ENCODE measurements at regions not wholly inside any gene's neighbourhood (a gene's known extent, or its start where the extent isn't known, plus 50 kb on each side); places are given as distances from the start of the nearest gene placed in this dataset.

DNA sequence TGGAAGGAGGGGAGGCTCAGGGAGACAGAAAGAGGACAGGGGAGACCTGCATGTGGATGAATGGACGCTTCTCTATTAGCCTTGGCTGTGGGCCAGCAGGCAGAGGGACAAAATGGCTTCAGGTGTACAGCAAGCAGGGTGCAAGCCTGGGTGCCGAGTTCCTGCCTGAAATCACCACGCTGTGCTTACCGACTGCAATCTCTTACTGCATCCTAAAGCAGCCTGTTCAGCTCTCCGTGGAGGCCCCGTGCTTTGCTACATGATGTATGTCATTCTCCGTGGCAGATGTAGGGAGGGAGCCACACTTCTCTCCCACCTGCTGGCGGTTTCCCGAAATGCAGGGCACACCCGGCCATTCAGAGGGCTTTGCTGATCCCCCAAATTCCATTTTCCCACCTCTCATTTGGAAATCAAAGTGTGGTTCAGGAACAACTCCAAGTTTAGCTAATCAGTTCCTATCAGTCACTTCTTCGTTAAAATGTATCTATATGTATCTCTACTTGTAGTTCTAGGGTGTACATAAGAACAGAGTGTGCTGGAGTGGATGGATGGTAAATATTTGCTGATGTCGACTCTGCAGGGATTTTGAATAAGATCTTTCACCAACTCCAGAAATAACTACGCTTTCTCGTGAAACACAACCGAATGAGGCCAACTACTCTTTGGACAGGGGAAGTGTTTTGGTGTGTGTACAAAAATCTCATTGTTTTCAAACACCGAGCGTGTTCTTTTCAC, 122.3 kb upstream of the BACE2 start:
- DNase-seq (ENCODE audit: low spot score): no peak

DNA sequence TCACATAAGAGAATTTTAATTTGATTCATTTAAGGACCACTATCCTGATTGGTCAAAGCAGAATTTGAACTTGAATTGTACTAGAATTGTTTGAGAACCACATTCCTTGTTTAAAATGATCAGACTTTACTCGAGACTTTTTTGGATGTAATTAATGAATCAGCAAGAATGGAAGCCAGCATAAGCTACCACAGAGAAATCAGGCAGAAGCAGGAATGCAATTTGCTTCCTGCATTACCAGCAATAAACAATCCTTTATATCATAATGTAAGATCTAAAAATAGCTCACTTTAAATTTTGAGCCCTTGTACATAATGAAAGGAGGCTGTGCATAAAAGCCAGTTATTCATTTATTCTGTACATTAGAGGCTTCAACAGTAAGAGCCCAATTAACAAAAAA, 119.8 kb upstream of the BACE2 start:
- DNase-seq (ENCODE audit: low spot score): no peak

DNA sequence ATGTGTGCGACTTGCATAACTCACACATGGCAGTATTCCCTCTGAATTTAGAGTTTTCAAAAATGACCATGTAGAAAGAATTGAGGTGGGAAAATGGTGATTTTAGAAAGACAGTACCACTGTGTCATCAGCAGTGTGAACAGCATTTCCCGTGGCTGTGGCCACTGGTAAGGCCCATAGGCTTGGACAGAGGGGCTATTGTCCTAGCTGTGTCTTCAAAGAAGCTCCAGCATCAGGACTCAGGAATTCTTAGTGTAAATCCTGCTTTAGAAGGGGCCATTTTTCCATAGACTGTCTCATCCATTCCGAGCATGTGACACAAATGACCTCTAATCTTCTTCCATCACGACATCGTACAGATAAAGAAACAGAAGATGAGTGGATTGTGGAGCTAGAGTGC, 119.3 kb upstream of the BACE2 start:
- DNase-seq (ENCODE audit: low spot score): no peak

DNA sequence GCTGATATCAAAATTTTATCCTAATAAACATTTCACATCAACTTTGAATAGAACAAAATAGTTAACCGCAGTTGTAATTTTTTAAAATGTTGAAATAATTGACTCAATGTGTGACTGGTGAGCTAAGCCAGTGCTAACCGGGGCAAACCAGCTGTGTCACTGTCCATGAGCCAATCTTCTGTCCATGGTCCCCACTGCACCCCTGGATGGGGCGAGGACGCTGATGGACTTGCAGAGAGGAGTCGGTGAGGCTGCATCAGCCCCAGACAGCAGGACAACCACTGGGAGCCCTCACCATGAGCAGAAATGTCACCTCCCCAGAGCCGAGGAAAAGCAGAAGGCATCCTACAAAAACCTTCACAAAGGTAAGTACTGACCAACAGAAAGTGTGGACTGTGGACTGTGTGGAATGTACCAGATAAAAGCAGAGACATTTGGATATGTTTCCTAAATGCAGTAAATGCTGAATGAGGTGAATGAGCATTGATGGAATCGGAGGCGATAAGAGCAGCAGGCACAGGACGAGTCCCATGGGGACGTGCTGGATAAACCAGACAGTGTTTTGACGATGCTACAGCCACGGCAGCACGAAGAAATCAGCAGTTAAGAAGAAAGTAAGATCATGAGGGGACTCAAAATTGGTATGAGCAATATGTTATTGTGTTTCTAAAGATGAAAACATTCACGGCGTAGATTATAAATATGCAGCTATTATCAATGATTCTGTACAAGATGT, 115.0 kb upstream of the BACE2 start:
- no peak for DNase-seq (ENCODE audit: low spot score)

DNA sequence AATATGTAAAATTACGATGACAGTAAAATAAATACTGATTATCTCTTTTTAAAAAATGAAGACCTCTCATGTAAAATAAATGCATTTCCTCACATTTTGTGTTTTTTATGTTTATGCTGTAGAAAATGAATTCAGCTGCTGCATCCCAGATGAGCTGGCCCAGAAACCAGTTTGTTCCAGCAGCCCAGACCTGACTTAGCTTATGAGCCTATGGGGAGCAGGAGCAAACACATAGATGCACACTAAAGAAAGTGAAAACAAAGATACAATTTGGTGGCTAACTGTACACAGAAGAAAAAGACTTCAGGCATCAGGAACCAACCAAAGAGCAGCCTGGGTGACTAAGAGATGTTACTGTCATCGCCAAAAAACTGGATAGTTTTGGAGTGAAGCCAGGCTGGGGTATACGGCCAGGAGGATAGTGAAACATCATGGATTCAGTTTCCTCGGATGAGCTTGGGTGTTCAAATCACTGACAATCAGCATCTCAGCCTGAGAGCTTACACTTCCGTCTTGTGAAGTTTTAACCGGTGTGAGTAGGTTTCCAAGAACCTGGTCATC, 113.9 kb upstream of the BACE2 start:
- no peak for DNase-seq (ENCODE audit: low spot score)

DNA sequence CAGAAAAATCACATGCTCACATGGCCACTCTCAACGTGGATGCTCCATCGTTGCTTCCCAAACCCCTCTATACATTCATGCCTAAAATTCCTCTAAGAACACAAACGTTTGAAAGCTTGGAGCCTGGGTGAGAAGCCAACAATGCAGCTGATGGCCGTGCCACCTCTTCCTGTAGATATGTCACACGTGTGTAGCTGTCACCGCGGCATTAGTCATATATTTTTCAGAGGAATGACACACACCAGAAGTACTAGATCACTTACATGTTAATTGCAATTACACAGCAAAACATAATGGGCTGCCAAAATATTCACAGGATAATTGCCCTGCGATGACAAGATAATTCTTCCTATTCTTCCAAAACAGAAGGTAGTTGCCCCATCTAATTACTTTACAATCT, 112.7 kb upstream of the BACE2 start:
- no peak for DNase-seq (ENCODE audit: low spot score)

DNA sequence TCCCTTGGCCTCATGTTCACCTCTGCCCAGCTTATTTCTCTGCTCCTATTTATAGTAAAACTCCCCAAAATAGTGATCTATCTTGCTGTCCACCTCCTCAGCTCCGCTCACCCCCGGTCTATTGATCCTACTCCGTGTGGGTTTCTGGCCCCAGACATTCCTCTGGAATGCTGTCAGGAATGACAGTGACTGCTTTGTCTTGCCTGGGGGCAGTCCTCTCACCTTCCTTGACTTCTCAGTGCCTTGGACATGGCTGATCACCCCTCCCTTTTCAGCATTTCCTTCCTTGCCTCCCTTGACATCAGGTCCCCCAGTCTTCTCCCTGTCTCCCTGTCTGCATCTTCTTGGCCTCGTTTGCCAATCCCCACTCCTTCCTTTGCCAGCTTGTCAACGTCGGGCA, 108.1 kb upstream of the BACE2 start:
- DNase-seq (ENCODE audit: low spot score): no peak

DNA sequence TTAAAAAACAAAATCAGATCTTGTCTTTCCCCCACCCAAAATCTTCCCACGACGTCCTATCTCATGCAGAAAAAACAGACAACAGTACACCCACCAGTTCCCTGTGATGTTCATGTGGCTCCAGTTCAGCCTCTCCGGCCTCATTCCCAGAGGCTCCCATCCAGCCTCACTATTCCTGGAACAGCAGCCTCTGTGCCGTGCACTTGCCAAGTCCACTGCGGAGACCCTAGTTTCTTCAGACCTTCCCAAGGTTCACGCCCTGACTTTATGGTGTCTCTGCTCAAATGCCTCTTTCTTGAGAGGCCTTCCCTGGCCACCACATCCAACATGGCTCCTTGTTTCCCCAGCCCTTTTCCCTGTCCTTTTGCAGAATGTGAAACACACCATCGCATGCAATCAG, 106.3 kb upstream of the BACE2 start:
- DNase-seq (ENCODE audit: low spot score): no peak

DNA sequence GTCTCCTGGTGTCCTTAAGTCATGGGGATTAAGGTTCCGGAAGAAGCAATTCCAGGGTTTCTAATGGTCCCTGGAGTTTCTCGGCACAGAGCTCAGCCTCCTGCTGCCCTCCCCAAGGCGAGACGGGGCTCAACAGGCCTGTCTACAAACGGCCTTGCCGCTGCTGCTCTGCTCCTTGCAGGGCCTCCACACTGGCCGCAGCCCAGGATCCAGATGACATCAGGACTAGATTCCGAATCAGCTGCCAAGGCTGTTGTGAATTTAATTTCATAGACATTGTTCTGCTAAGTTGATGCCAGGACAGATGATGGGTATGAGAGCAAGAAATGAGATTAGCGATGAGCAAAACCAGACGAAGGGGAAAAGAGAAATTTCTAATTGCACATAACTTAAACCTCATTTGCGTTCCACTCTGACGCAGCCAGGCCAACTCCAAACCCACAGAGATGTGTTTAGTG, 103.6 kb upstream of the BACE2 start:
- DNase-seq (ENCODE audit: low spot score): no peak

DNA sequence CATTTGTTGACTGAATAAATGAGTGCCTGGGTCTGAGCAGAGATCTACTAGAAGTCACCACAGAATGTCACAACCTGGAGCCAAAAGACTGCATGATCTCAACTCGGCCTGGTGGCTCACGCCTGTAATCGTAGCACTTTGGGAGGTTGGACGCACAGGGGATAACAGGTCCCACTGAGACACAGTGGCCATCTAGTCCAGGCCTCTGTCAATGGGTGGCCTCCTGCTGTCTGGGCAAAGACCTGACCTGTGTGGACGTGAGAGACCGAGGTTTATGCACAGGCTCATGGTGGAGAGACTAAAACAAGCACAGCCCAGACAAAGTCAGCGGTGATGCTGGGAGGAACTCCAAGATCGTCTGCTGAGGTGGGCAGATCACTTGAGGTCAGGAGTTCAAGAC, 103.0 kb upstream of the BACE2 start:
- no peak for DNase-seq (ENCODE audit: low spot score)

DNA sequence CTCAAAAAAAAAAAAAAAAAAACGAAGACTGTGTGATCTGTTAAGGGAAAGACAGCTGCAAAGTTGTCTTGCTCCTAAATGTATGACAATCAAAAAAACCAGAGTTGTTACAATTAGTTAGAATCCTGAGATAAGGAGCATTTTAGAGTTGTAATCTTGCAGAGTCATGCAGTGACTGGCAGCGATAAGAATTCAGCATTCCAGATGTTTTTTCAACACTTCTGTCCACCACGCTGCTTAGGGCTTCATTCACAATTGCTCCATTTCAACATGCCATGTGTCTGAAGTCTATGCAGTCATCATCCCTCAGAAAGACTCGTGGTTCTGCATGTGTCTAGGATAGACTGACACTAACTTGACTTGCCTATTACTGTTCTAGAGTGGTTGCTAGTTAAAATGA, 102.4 kb upstream of the BACE2 start:
- no peak for DNase-seq (ENCODE audit: low spot score)

DNA sequence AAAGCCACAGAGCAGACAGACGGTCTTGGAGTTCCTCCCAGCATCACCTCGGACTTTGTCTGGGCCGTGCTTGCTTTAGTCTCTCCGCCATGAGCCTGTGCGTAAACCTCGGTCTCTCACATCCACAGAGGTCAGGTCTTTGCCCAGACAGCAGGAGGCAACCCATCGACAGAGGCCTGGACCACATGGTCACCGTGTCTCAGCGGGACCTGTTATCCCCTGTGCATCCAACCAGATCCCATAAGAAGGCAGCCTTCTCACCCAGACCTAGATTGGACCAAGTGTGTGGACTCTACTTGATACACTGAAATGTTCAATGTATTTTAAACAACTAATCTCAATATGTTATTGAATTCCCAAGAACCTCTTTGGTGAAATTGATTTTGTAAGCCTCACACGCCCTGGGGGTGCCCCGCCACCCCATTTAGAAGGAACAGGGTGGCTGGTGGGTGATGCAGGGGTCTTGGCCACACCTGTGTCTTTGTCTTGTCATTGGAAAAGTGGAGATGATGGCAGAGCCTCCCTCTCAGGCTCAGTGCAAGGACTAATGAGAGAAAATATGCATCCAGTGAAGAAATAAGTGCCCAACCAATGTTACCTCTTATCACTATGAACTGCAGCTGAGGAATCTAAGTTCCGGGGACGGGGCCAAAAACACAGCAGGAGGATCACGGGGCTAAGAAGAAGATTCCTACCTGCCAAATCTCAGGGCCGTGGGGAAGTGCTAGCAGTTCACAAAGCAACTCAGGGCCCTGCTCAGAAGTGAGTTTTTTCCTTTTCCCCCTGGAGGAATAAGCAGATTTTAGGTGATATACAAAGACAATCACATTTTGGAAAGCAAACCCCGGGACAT, 101.6 kb upstream of the BACE2 start:
- no peak for DNase-seq (ENCODE audit: low spot score)

DNA sequence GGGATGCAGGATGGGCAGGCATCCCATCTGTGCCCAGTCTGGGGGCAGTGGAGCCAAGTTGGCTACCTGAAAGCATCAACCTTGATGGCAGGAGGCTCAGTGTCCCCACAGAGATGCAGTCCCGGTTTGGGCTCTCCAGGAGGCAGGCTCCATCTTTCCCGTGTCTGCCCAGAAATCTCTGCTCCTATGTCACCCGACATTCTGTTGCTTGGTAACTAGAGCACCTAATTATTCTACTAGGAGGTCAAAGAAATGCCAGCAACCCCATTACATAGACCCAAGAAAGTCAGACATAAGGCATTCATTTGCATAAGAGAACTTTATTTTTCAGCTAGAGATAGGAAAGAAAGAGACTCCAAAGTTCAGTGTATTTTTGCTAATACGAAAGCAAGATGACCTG, 100.3 kb upstream of the BACE2 start:
- DNase-seq (ENCODE audit: low spot score): no peak

DNA sequence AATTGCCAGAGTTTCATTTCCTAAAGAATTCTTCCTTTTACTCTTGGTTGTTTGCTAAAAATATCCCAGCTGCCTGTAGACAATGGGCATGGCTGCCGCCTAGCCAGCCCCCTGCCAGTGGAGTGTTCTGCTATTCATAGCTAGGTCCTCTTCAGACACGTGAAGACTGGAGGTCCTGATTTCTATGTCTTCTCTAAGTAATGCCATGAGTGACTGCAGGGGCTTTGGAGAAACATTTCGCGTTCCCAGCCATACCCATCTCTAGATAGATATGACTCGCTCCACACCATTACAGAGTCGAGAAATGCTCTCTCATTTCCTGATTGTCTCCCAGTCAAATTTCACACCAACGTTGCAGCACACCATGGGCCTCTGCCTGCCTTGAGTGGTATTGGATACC, 99.5 kb upstream of the BACE2 start:
- no peak for DNase-seq (ENCODE audit: low spot score)

DNA sequence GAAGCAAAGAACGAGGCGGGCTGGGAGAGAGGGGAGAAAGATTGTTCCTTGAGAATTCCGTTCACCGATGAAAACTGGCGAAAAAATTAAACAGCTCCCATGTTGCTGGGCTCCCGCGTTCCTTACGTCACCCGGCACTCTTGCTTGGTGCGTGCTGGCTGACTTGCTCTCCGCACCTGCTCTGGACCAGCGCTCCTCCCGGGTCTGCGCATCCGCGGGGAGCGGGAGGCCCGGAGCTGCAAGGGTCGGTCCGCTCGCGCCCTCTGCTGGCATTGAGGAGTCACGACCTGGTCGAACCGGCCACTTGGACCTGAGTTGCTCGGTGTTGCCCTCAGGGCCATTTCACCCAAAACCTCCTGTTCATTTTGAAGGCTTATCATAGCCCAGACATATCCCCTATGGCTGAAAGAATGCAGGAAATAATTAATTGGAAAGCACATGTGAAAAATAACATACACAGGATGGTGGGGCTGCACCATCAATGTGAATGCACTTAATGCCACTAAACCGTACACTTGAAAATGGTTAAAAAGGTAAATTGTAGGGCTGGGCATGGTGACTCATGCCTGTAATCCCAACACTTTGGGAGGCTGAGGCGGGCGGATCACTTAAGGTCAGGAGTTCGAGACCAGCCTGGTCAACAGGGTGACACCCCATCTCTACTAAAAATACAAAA, 98.9 kb upstream of the BACE2 start:
- DNase-seq (ENCODE audit: low spot score): peak; percentile 76

DNA sequence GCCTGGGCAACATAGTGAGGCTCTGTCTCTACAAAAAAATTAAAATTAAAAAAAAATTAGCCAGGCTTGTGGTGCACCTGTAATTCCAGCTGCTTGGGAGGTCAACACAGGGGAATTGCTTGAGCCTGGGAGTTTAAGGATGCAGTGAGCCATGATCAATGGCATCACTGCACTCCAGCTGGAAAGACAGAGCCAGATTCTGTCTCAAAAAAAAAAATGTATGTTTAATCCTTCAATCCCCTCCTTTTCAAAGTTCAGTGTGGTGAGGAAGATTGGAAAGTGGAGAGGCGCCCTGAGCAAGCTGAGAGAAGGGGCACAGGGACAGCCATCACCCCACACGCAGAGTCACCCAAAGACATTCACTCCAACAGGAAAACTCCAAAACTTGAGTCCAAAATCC, 97.7 kb upstream of the BACE2 start:
- DNase-seq (ENCODE audit: low spot score): no peak

DNA sequence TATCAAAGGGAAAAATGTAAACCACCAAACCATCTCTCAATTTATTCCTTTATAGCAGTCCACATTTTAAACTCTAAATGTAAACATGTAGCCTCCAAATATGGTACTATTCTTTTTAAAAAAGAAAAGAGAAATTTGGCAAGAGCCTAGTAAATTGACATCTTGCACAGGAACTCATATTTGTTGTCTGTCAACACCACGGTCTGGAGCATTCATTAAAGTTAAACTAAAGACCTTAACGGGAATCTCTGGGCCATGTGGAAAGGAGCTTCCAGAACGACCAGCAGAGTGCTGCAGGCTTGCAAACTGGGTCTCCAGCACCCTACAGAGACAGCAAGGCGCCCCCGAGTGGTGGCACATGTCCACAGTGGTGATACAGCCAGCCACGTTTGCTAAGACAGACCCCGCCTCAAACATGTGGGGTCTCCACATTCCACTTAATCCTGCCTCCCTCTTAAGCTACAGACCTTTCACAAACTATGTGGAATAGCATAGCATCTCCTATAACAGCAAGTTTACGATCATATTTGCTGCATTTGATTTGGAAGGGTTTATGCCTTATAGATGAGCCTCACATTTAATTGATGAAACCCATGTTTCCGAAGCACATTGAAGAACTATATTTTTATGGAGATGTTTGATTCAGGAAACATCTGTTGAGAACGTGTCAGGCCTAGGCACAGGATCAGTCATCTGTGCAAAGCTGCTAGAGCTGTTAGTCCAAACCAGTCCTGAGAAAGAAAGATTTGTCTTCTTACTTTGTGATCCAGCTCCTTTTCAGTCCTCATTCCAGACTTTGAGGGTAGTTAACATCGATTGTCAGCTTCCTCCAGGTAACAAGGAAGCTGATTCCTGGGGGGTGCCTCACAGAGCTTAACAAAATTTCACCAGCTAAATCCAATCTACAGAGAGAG, 96.4 kb upstream of the BACE2 start:
- DNase-seq (ENCODE audit: low spot score): no peak

DNA sequence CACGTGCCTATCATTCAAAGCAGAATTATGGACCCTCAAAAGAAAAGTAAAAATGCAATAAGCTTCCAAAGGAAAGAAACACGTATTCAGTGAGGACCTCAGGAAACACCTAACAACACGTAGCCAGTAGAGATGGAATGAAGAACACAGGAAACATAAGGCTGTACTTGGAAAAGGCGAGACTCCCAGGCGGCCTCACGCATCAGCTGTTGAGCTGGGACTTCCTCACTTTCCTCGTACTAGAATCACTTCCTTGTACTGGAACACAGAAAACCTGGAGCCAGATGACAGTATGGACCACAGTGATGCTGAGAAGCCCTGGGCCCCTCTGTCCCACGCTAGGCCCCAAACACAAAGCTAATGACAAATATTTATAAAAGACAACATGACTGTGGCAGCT, 94.4 kb upstream of the BACE2 start:
- DNase-seq (ENCODE audit: low spot score): no peak

DNA sequence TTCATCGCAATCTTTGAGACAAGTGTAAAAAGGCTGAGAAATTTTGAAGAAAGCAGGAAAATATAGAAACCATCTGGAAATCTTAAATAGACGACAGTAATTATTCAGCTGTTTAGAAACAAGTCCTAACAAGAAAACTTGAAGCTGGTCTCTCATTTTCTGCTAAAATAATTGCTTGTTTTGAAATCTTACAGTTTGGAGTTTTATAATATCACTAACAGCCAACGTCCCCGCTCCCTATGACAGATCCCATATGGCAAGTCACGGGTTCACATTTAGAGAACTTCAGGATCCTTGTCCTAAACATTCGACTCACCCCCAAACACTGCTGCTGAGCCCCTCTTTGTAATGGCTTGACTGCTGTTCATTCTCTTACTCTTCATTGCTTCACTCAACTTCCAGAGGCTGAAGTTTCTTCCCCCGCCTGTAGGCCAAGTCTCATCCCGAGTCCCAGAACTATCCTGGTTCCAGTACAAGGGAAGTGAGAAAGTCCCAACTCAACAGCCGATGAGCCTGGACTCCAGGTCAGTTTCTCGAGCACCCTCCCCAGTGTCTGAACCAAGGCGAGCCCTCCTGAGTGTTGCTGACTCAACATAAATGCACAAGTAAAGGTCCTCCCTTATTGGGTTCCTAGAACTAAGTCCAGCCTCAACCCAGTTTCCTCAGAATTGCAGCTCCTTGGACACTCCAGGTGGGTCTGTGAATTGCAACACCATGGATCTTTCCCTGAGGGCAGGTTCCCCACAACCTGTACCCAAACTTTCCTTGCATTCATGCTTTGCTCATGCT, 93.4 kb upstream of the BACE2 start:
- no peak for DNase-seq (ENCODE audit: low spot score)

DNA sequence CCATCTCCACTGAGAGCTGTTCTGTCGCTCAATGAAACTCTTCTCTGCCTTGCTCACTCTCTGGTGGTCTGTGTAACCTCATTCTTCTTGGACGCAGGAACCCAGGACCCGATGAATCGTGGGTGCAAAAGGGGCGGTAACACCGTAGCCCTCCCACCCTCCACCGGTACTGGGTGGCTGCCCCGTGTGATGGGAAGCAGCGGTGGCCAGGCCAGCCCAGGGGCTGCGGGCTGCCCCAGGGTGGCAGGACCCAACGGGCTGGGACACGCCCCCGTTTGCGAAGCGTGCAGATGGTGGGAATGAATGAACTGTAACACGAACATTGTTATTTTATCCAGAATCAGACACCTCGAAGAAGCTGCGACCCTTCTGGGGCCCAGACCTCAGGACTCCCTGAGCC, 92.3 kb upstream of the BACE2 start:
- no peak for DNase-seq (ENCODE audit: low spot score)

Data from AG08396 (cell line).